COR-L47 (cell line): ENCODE measurements at regions not wholly inside any gene's neighbourhood (a gene's known extent, or its start where the extent isn't known, plus 50 kb on each side); places are given as distances from the start of the nearest gene placed in this dataset.
"Not testable (repeated sequence)": the region's sequence is repeated elsewhere in the genome, so short reads cannot be mapped to it uniquely, and the experiment has no call there.

Source experiments
- DNase-seq: peaks from one replicate; lab custom pipeline; 2025; lab: John Stamatoyannopoulos, UW

DNA sequence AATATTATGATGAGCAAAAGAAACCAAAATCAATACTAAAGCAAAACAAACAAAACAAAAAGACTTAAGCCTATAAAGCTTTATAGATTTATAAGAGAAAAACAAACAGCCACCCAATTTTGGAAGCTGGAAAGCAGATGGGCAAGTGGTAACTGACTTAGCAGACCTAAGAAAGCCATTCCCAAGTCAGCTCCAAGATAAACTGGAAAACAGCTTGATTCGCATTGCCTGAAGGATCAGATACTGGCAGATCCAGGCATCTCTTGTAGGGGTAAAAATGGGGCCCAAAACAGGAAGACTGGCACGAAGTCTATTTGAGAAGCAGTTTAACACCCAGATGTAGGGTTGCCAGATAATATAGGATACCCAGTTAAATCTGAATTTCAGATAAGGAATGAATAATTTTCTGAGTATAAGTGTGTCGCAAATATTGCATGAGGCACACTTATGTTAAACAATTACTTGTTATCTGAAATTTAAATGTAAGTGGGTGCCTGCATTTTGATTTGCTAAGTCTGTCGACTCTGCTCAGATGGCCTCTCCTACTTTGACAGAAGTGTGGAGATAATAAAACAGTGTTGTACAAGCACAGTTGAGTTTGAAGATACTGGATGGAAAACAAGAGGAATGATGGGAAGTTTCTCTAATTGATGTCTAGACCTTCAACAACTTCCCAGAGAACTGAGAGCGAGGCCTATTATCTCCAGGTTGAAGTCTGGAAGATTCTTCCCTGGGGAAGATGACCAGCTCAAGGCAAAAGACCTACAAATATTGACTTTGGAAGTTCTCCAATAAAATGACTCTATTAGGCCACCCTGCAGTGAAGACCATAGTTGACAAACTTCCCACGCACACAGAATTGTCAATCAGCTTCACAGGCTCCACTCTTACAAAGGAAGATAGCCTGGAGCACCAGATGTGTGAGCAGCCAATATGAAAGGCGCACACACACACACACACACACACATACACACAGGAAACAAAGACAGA is 113.4 kb downstream of the FAM50B start:
- peak; percentile 65 for DNase-seq

- no peak for DNase-seq
Observed at GRCh38 chr6:3963426-3963825, 114.3 kb downstream of the FAM50B start.

DNA sequence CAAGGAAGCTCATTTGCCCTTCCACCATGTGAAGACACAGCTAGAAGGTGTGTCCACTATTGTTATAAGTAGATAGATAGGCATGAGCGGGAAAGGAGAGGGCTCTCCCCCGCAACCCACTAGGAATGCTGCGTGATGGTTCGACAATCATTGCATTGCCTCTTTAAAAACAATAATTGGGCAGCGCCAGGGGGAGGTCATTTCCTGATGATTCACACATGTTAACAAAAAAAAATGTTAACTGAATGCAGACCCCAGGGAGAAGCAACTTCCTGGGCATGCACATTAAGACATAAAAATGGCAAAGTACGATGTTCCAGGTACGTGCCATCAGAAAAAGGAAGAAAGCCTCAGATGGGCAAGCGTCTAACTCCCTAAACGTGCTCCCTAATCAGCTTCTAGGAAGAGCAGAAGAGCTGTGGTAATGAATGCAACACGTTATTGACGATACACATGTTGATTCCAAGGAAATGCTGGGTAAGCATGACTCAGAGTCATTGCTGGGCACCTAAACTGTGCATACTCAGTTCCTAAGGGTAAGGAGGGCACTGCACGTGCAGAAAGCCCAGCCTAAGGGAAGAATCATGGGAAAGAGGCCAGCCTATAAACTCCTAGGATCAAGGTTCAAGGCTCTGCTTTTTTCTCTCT is 113.7 kb downstream of the FAM217A start:
- DNase-seq = no peak

GRCh38 chr6:3966426-3966825 is 112.5 kb downstream of the FAM217A start:
- DNase-seq = no peak

DNA sequence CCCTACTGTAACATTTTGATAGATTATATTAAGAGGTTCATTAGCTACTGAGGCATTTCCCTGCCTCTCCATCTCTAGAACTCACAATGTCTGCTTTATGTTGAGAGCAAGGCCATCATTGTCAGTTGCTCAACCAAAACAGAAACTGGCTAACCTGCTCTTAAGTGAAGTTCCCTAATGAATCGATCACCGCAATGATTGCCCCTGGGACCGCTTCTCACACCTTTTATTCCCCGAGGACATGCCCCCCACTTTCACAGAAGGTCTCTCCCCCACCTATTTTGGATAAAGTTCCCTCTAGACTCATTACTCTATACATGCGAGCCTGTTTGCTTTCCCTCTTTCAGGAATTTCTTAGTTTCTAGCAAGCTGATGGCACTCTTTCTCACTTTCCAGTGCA is 108.8 kb downstream of the FAM217A start:
- no peak for DNase-seq

GRCh38 chr6:3973152-3973551 is 105.8 kb downstream of the FAM217A start:
- DNase-seq = not testable (repeated sequence)

- no peak for DNase-seq
Observed at GRCh38 chr6:3977875-3978711, 100.8 kb downstream of the FAM217A start.

GRCh38 chr6:3978966-3979365 is 100.0 kb downstream of the FAM217A start:
- DNase-seq = not testable (repeated sequence)

GRCh38 chr6:3981917-3982316 is 97.0 kb downstream of the FAM217A start:
- no peak for DNase-seq

DNA sequence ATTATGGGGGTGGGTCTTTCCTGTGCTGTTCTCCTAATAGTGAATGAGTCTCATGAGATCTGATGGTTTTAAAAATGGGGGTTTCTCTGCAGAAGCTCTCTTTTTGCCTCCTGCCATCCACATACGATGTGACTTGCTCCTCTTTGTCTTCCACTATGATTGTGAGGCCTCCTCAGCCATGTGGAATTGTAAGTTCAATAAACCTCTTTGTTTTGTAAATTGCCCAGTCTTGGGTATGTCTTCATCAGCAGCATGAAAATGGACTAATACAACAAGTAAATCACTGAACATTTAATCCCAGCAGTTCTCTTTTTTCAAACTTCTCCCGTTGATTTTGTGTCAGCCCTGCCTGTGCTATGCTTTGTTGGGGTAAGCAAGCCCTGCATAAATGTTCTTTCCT is 95.2 kb downstream of the FAM217A start:
- no peak for DNase-seq

DNA sequence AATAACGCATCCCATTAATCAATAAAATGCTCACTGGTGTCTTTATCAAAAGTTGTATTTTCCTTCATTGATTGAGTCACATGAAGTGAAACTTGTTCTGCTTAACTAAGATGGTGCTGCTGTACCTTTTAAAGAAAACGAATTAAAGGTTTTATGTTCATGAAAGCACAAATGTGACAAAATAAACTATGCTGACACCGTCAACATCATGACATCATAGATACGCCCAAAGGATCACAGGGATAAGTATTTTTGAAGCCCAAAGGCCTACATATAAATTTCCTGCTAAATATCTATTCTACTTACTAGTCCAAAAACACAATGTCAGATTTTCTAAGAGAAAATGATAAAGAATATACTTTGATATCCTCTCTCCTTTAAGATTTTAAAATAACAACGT is 94.4 kb downstream of the FAM217A start:
- no peak for DNase-seq

DNA sequence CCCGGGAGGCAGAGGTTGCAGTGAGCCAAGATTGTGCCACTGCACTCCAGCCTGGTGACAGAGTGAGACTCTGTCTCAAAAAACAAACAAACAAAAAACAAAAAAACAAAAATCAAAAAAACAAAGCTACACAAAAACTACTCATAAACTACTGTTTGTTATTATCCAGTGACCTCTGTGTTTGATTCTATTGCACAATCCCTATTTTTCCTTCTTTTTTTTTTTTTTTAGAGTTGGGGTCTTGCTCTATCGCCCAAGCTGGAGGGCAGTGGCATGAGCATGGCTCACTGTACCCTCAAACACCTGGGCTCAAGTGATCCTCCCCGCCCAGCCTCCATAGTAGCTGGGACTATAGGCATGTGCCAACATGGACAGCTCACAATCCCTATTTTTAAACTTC is 92.7 kb downstream of the FAM217A start:
- no peak for DNase-seq

GRCh38 chr6:3987053-3987452 is 91.9 kb downstream of the FAM217A start:
- DNase-seq = no peak

- DNase-seq = no peak
Observed at GRCh38 chr6:3987576-3987975, 91.4 kb downstream of the FAM217A start.

- DNase-seq = peak; percentile 58
Observed at GRCh38 chr6:3990692-3991491, 88.0 kb downstream of the FAM217A start.

DNA sequence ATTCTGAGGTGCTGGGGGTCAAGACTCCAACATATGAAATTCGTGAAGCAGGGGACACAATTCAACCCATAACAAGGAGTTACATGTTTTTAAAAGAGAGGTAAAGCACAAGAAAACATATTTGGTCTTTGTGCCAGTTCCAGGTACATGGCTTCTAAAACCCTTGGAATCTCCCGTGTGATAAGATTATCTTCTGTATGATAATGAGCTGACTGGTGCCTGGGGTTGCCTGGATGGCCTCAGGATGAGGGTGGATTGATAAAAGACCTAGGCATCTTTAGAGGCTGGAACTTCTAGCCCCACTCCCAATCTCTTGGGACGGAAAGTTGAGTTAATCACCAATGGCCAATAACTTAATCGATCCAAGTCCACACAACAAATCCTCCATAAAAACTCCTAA is 87.0 kb downstream of the FAM217A start:
- DNase-seq = no peak

- DNase-seq = no peak
Observed at GRCh38 chr6:3996349-3996748, 82.6 kb downstream of the FAM217A start.

DNA sequence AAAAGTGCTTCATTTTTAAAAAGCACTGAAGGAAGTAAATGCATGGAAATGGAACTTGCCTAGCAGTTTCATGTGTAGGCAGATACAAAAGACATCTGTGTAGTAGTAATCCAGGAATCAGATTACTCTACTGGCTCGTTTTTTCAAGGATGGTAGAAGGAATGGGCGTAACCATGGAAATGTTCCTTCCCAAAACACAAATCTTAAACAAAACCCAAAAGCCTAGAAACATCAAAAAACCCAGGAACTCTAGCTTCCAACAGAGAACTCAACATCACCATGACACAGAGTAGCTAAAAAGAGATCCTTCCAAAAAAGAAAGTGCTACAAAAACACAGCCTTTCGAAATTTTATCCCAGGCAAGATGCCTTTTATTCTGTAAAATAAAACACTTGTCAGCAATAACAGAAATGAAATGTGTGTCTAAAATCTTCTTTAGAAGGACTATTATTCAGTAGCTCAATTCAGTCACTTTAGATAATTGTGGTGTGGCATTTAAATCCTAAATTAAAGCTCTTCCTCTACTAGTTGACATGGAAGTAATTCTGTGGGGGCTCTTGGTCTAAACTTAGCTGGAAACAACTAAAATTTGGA is 81.7 kb downstream of the FAM217A start:
- DNase-seq = no peak

- no peak for DNase-seq
Observed at GRCh38 chr6:3999800-4000661, 78.9 kb downstream of the FAM217A start.

DNA sequence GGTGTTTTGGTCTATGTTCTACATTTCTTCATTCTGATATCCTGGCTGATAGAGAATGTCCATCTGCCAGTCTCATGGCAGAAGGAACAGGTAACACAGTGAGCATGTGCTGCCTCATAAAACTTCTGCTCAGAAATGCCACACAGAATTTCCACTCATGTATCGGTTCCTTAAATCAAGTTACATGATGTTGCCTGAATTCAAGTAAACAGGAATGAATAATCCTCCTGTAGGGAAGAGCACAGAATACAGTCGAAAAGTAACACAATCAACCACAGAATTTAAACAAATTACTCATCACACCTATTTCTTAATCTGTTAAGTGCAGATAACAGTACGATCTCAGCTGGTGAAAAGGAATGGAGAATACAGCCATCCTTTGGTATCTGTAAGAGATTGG is 74.7 kb downstream of the FAM217A start:
- no peak for DNase-seq
